T-helper 2 cell treated with Interferon-gamma antibody and Interleukin-4, amounts not matched to agents 100 ng/mL and 5 ng/mL, for 36 hours (primary cell): ENCODE measurements at regions not wholly inside any gene's neighbourhood (a gene's known extent, or its start where the extent isn't known, plus 50 kb on each side); places are given as distances from the start of the nearest gene placed in this dataset.

Experiments
- intact Hi-C: fragments of 100-400 bp; cut with micrococcal nuclease; formaldehyde crosslinking; loops from one replicate; pipeline ENCODE4 v1.15.1; 2023

- intact Hi-C loops: loop anchor here (5.0 to 10.0 kb wide), 2 partner anchors 52 to 175 kb away; no protein-coding TSS in a partner anchor
Measured at GRCh38 chr2:46239175-46239846, 57.9 kb upstream of the EPAS1 start.

DNA sequence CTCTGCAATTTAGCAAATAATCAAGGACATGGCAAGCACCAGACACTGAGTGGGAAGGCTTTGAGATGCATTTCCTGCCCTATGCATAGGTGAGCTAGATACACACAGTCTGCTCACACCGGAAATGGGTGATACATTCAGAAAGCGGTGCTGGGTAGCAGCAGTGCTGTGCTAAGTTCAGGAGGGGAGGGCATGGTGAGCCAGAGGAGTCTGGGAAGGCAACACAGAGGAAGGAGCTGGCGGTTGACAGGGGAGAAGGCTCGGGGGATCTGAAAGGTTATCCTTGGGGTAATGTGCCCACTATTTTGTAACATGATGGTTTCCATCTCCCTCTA is 57.4 kb upstream of the EPAS1 start:
- intact Hi-C loops: loop anchor here (5.0 to 10.0 kb wide), 2 partner anchors 53 to 175 kb away; no protein-coding TSS in a partner anchor

GRCh38 chr2:46241344-46241743 is 55.9 kb upstream of the EPAS1 start:
- intact Hi-C loops: no loop called here

GRCh38 chr2:46245869-46246268 is 51.3 kb upstream of the EPAS1 start:
- intact Hi-C loops: no loop called here

- intact Hi-C loops: no loop called here
Measured at GRCh38 chr2:46246790-46247189, 50.4 kb upstream of the EPAS1 start.
